ENCODE measurements at regions not wholly inside any gene's neighbourhood (a gene's known extent, or its start where the extent isn't known, plus 50 kb on each side); places are given as distances from the start of the nearest gene placed in this dataset.

- no peak for TF ChIP-seq CTCF (IDR thresholded peaks at IDR 0.05)
- TF ChIP-seq POLR2AphosphoS5 (IDR thresholded peaks at IDR 0.05) = no peak
- TF ChIP-seq EP300 (IDR thresholded peaks at IDR 0.05) = no peak
- no peak for TF ChIP-seq POLR2A (IDR thresholded peaks at IDR 0.05)
These were observed 113.5 kb upstream of the FAM20A start for GRCh38 chr17:68714676-68715075.

Measured in sigmoid colon (tissue), 4 donors.